GM19043 (cell line): ENCODE measurements at regions not wholly inside any gene's neighbourhood (a gene's known extent, or its start where the extent isn't known, plus 50 kb on each side); places are given as distances from the start of the nearest gene placed in this dataset.
"Not testable (repeated sequence)": the region's sequence is repeated elsewhere in the genome, so short reads cannot be mapped to it uniquely, and the experiment has no call there.

Experiments used
- ATAC-seq: cut with Tn5 transposase; IDR thresholded peaks from one replicate; pipeline ENCODE4 v1.9.1; 2021; ENCODE audit warnings: low read depth; ENCODE audit not compliant: unreplicated experiment

DNA sequence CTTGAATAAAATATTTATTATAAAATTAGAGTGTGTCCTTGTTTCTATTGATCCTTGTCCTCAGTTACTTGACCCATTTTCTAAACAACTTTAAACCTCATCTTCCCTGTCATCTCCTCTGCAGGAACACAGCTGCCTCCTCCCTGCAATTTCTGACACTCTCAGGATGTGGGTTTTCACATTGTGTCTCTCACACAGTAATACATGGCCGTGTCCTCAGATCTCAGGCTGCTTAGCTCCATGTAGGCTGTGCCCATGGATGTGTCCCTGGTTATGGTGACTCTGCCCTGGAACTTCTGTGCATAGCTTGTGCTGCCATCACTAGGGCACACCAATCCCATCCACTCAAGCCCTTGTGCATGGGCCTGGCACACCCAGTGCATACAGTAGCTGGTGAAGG, 577.1 kb downstream of the GOLGA6L6 start:
- ATAC-seq: not testable (repeated sequence)

- no peak for ATAC-seq
These were observed 585.3 kb downstream of the GOLGA6L6 start for GRCh38 chr15:19956124-19956796.

GRCh38 chr15:19944261-19944888, 597.2 kb downstream of the GOLGA6L6 start:
- ATAC-seq: no peak

DNA sequence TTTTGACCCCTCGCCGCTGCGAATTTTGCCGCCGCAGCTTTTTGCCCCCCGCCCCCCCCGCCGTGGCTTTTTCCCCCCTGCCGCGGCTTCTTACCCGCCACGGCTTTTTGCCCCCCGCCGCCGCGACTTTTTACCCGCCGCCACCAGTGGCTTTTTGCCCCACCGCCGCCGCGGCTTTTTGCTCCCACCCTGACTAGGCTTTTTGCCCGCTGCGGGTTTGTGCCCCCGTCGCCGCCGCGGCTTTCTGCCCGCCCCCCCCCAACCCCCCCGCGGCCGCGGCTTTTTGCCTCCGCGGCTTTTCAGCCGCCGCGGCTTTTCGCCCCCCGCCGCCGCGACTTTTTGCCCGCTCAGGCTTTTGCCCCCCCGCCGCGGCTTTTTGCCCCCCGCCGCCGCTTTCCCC, 598.1 kb downstream of the GOLGA6L6 start:
- no peak for ATAC-seq

GRCh38 chr15:19903281-19903680, 638.3 kb downstream of the GOLGA6L6 start:
- not testable (repeated sequence) for ATAC-seq

- ATAC-seq: not testable (repeated sequence)
These were observed 639.2 kb downstream of the GOLGA6L6 start for GRCh38 chr15:19902388-19902787.

GRCh38 chr15:19901414-19901813, 640.2 kb downstream of the GOLGA6L6 start:
- ATAC-seq: not testable (repeated sequence)

- no peak for ATAC-seq
These were observed 642.4 kb downstream of the GOLGA6L6 start for GRCh38 chr15:19899021-19899824.

DNA sequence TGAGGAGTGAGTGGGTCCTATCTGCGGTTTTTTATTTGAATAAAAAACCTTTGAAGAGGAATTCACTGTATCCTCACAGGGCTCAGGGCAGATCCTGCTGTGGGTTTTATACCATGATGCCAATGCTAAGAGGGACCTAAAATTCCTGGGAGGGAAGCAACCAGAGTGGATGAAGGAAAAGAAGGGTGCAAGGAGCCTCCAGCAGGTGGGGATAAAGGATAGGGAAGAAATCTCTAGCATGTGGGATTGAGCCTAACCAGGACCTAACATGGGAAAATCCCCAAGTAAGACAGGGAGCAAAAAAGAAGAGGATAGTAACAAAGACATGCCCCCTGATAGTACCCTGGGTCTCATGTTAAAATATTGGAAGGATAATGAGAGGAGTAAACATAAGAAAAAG, 652.8 kb downstream of the GOLGA6L6 start:
- ATAC-seq: not testable (repeated sequence)

GRCh38 chr15:19844061-19844460, 697.5 kb downstream of the GOLGA6L6 start:
- ATAC-seq: not testable (repeated sequence)
